Right lobe of liver (tissue), 6 donors: ENCODE measurements at regions not wholly inside any gene's neighbourhood (a gene's known extent, or its start where the extent isn't known, plus 50 kb on each side); places are given as distances from the start of the nearest gene placed in this dataset.
"Not testable (repeated sequence)": the region's sequence is repeated elsewhere in the genome, so short reads cannot be mapped to it uniquely, and the experiment has no call there.

Experiments used
- ATAC-seq, 4 donors: fragments of 200-7000 bp; cut with Tn5 transposase; one replicate each; pipeline ENCODE4 v1.9.1; 2020; ENCODE audit warnings: mild to moderate bottlenecking in 4 of 4, moderate library complexity in 4 of 4
- DNase-seq, 3 donors: peaks; one replicate each; pipeline ENCODE4 v3.0.0-alpha.2; 2020
- H3K27ac ChIP-seq, 3 donors: fragments of 200-600 bp; one replicate each; pipeline ENCODE4 v1.8.0; 2022
- H3K27me3 ChIP-seq, 2 donors: fragments of 200-600 bp; one replicate each; pipeline ENCODE4 v1.8.0; 2022
- H3K36me3 ChIP-seq, 4 donors: fragments of 200-600 bp; sonication (generic) in 1 of 4; one replicate each; pipeline versions ENCODE4 v1.5.1 to v1.8.0; 2017 to 2022; ENCODE audit warnings: control low read depth in 1 of 4
- H3K4me1 ChIP-seq, 4 donors: fragments of 200-600 bp; sonication (generic) in 1 of 4; one replicate each; pipeline versions ENCODE4 v1.5.1 to v1.8.0; 2017 to 2022; ENCODE audit warnings: control low read depth in 1 of 4
- H3K4me3 ChIP-seq, 3 donors: fragments of 200-600 bp; one replicate each; pipeline ENCODE4 v1.8.0; 2022
- H3K9me3 ChIP-seq, 4 donors: fragments of 200-600 bp; sonication (generic) in 1 of 4; one replicate each; pipeline versions ENCODE4 v1.5.1 to v1.8.0; 2017 to 2022; ENCODE audit warnings: control low read depth in 1 of 4
- CTCF ChIP-seq, 4 donors: fragments of 200-600 bp in 3 of 4; fragments of 450-650 bp in 1 of 4; IDR thresholded peaks; one replicate each; pipeline versions ENCODE4 v1.5.1 to v1.8.0; 2016 to 2022; ENCODE audit warnings: antibody characterized with exemption in 4 of 4, mild to moderate bottlenecking in 2 of 4
- POLR2A ChIP-seq: fragments of 450-650 bp; IDR thresholded peaks from one replicate; pipeline ENCODE4 v1.6.1; 2017; ENCODE audit warnings: antibody characterized with exemption, mild to moderate bottlenecking
- WGBS: methylation state at CpG from one replicate; pipeline ENCODE4 v1.1.6; 2018; ENCODE audit warnings: low coverage, low lambda C conversion rate; ENCODE audit not compliant: insufficient coverage; ENCODE audit errors: missing lambda C conversion rate; 5-methylcytosine and 5-hydroxymethylcytosine counted together
- intact Hi-C, 2 donors: fragments of 100-400 bp; cut with DNase I; formaldehyde crosslinking; loops; one replicate each; pipeline versions ENCODE4 v1.11.2 to v1.14.1; 2022
- donor health status: DM: no; HTN: yes; CAD: no.
- donor health status: DM: no; HTN: no; CAD: no.
- donor health status: DM: no; HTN: no; CAD: no.
- donor health status: DM: no; HTN: yes; CAD: no.
- donor health status: DM: no; HTN: yes; CAD: no.

GRCh38 chr3:73827204-73827603 is 202.5 kb upstream of the PDZRN3 start:
- ATAC-seq (no peak), DNase-seq (no peak)
- TF ChIP-seq CTCF (IDR thresholded peaks at IDR 0.05) = no peak
- TF ChIP-seq POLR2A = no peak
- no peaks in the 10 kb centered on the region for H3K9me3 ChIP-seq
- H3K4me1 ChIP-seq = no peaks in the 10 kb centered on the region
- intact Hi-C loops = no loop called here
- WGBS = 46% methylated on average over 2 of the region's 2 CpGs
- no peaks in the 10 kb centered on the region for H3K27me3 ChIP-seq
- H3K27ac ChIP-seq = no peak overlapping the region
- H3K4me3 ChIP-seq = no peak overlapping the region
- no peaks in the 10 kb centered on the region for H3K36me3 ChIP-seq

GRCh38 chr3:73820896-73821295 is 196.2 kb upstream of the PDZRN3 start:
- H3K36me3 ChIP-seq, H3K4me3 ChIP-seq, DNase-seq, H3K4me1 ChIP-seq, H3K27me3 ChIP-seq, ATAC-seq, H3K9me3 ChIP-seq, intact Hi-C loops, H3K27ac ChIP-seq: not testable (repeated sequence)

- Histone ChIP-seq H3K4me3 (no peak overlapping the region), H3K36me3 (no peaks in the 10 kb centered on the region), H3K9me3 (no peaks in the 10 kb centered on the region), H3K4me1 (no peaks in the 10 kb centered on the region), H3K27me3 (no peaks in the 10 kb centered on the region), H3K27ac (no peak overlapping the region)
- ATAC-seq = no peak
- intact Hi-C loops = no loop called here
- WGBS = 64% methylated on average over 1 of the region's 1 CpG
- DNase-seq = no peak
- TF ChIP-seq POLR2A = no peak
- no peak for TF ChIP-seq CTCF (IDR thresholded peaks at IDR 0.05)
These were observed 195.7 kb upstream of the PDZRN3 start for GRCh38 chr3:73820431-73820830.

- Histone ChIP-seq H3K4me1 (no peaks in the 10 kb centered on the region), H3K4me3 (no peak overlapping the region), H3K27me3 (no peaks in the 10 kb centered on the region), H3K36me3 (no peaks in the 10 kb centered on the region), H3K27ac (no peak overlapping the region), H3K9me3 (no peaks in the 10 kb centered on the region)
- no peak for TF ChIP-seq CTCF (IDR thresholded peaks at IDR 0.05)
- TF ChIP-seq POLR2A = no peak
- DNase-seq (no peak), ATAC-seq (no peak)
- 55% methylated on average over 1 of the region's 1 CpG for WGBS
- intact Hi-C loops = no loop called here
These were observed 191.2 kb upstream of the PDZRN3 start for GRCh38 chr3:73815966-73816365.

GRCh38 chr3:73813692-73814292 is 189.1 kb upstream of the PDZRN3 start:
- no peak for ATAC-seq
- no peak for DNase-seq
- no peaks in the 10 kb centered on the region for H3K27me3 ChIP-seq
- no peak overlapping the region for H3K4me3 ChIP-seq
- H3K9me3 ChIP-seq = no peaks in the 10 kb centered on the region
- 36% methylated on average over 4 of the region's 4 CpGs for WGBS
- no peak for TF ChIP-seq CTCF (IDR thresholded peaks at IDR 0.05)
- no peak for TF ChIP-seq POLR2A
- H3K27ac ChIP-seq = no peak overlapping the region
- intact Hi-C loops = no loop called here
- H3K36me3 ChIP-seq = no peaks in the 10 kb centered on the region
- no peaks in the 10 kb centered on the region for H3K4me1 ChIP-seq
